KG1 (cell line): ENCODE measurements at regions not wholly inside any gene's neighbourhood (a gene's known extent, or its start where the extent isn't known, plus 50 kb on each side); places are given as distances from the start of the nearest gene placed in this dataset.

ENCODE experiments used
- DNase-seq: peaks from one replicate; lab custom pipeline; 2025; lab: John Stamatoyannopoulos, UW

- no peak for DNase-seq
These were observed 1013.1 kb downstream of the TYW1 start for GRCh38 chr7:68009716-68010115.

GRCh38 chr7:68014031-68014736, 1017.6 kb downstream of the TYW1 start:
- no peak for DNase-seq

DNA sequence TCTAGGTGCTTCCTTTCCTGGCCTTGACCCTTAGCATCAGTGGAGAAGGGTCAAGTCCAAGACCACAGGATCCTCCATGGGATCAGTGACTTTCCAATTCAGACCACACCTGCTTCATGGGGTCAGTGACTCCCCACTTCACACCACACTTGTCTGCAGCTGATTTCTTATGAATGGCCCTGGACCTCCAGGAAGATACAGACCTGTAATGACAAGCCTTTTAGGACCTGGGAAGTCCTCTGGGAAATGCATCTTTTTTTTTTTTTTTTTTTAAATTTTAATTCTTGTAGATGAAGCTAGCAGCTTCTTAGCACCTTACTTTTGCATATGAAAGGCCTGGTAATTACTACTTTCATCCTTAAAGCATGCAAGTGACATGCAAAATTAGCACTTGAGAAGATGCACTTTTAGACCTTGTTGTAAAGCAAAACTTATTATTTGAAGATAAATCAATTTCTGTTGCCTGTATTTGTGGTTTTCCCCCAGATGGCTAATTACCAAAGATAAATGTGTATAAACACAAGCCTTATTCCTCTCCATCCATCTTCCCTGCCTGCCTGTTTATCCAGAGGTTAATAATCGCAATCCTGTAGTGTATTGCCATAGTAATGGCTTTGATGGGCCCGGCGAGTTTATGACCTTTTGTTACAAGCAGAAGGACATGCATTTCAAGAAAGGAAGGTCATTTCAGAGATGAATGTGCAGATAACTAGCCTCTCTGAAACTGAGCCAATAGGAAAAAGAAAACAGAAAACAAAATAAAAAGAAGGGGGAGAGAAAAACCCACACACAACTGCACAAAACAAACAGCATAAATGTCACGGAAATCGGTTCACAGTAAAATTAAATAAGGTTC, 1018.7 kb downstream of the TYW1 start:
- no peak for DNase-seq

DNA sequence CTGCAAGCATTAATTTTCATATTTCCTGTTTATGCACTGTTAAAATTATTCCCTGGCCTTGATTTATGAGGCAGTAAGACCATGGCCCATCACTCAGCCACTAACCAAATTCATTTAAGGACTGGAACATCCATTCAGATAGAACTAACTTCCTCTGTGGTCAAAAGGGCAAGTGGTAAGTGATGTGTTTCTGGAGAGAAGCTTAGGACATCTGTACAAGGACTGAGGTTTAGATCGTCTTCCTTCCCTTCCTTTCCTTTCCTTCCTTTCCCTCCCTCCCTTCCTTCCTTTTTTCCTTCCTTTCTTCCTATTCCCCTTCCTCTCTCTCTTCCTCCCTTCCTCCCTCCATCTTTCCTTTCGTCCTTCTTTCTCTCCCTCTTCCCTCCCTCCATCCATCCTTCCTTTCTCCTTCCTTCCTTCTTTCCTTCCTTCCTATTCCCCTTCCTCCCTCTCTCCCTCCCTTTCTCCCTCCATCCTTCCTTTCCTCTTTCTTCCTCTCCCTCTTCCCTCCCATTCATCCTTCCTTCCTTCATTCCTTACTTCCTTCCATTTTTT, 1019.4 kb downstream of the TYW1 start:
- DNase-seq = no peak

- no peak for DNase-seq
These were observed 1023.5 kb downstream of the TYW1 start for GRCh38 chr7:68020102-68020501.

GRCh38 chr7:68025369-68025768, 1028.7 kb downstream of the TYW1 start:
- no peak for DNase-seq

GRCh38 chr7:68030530-68030929, 1033.9 kb downstream of the TYW1 start:
- no peak for DNase-seq

DNA sequence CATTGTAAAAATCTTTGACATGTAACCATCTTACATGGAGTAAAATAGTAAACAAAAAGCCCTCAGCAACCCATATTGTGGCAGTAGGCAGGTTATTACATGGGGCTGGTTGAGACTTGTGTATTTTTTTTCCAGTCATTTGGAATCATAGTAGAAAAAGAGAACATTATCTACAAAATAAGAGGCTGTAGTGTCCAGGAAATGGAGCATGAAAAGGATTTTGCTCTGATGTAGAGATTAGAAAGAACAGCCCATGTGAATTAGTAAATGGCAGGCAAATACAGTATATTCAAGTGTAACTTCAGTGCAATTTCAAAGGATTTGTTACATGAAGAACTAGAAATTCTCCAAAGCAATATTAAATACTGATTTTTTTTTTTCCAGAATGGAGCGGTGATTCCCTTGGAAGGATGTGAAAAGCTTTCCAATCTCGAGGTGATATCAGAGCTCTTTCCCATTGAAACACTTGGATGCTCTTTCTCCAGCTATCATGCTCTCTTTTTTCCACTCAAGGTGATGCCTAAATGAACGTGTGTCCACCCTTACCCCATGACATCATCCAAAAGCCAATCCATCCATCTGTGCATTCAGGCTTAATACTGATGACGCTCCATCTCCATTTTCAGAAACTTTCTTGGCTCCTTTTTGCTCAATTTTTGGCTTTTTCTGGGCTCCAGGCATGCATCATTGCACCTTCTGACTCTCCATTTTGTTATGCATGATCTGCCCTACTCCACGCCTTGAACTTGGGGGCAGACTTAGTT, 1034.7 kb downstream of the TYW1 start:
- no peak for DNase-seq

GRCh38 chr7:68038621-68039314, 1042.1 kb downstream of the TYW1 start:
- DNase-seq = no peak

- no peak for DNase-seq
These were observed 1044.9 kb downstream of the TYW1 start for GRCh38 chr7:68041554-68041953.

- DNase-seq = no peak
These were observed 1046.9 kb downstream of the TYW1 start for GRCh38 chr7:68043546-68043945.

DNA sequence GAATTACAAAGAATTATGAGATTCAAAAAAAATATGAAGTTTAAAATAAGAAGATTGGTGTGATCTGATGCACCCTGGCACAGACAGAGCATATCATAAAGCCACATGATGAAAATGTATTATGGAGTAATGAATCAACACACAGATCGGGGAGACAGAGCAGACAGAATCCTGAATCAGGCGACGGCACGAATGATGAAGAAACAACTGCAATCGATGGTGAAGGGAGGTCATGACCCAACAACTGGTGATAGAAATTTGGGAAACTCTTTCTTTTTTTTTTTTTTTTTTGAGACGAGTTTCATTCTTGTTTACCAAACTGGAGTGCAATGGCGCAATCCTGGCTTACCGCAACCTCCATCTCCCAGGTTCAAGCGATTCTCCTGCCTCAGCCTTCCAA, 1054.0 kb downstream of the TYW1 start:
- DNase-seq = no peak

- DNase-seq = no peak
These were observed 1061.4 kb downstream of the TYW1 start for GRCh38 chr7:68058014-68058413.

GRCh38 chr7:68063171-68063570, 1066.5 kb downstream of the TYW1 start:
- DNase-seq = no peak

DNA sequence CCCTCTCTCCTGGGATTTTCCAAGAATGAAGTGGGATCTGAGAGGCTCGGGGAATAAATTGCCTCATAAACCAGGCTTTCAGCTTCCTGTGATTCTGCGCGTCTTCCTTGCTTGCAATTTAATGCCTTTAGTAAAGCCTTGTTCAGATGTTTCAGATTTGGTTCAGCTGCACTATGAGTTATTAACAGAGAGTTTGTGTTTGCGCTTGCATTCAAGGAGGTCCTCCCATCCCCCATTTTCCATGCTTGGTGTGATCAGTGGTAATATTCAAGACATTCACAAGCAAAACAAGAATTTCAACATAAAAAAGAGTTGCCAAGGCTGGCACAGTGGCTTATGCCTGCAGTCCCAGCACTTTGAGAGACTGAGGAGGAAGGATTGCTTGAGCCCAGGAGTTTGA, 1068.9 kb downstream of the TYW1 start:
- DNase-seq = no peak

DNA sequence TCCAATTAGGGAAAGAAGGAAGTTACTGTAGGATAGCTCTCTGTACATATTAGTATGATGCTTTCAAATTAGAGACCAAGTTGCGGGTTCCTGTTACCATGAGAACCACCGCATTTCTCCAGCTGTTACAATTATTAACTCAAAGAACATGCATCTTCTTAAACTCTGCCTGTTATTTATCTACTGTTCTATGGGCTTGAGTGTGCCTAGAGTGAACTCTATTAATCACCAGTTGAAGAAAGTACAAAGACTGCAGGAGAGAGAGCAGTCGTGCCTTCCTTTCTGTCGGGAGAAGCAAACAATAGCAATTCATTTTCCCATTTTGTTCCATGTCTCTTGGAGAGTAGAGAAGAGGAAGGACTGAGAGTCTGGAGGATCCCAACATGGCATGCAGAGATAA, 1071.2 kb downstream of the TYW1 start:
- DNase-seq = no peak

DNA sequence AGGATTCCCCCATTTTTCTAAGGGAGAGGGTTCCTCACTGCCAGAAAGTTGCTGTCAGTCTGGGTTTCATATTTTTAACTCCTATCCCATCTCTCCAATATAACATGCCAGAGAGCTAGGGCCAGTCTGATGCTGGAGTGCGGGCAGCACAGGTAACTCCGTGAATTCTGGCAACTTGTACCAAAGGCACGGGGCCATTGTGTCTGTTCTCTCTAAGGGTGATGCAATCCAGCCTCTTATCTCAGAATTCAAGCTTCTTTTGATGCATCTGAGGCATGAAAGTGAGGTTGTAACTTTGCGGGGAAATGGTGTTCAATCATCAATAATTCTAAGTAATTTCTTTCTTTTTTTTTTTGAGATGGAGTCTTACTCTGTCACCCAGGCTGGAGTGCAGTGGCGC, 1074.4 kb downstream of the TYW1 start:
- no peak for DNase-seq

- no peak for DNase-seq
These were observed 1077.1 kb downstream of the TYW1 start for GRCh38 chr7:68073701-68074100.

DNA sequence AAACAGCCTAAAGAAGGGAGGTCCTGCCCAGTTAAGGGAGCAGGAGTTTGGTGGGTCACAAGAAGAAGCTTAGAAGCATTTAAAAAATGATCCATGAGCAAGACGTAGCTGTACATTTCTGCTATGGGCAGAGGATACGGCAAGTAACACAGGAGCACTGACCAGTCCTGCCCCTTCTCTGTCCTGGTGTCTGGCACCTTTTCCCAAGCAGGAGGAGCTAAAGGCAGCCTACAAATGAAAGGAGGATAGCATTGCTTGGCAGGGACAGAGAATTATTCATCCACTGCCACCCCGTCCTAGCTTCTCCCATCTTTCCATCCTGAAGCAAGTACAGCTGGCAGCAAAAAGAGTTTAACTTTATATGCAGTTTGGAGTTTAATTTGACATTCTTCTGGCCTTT, 1077.6 kb downstream of the TYW1 start:
- no peak for DNase-seq

- no peak for DNase-seq
These were observed 1081.6 kb downstream of the TYW1 start for GRCh38 chr7:68078157-68078710.
